Esophagus (tissue), 2 donors: ENCODE measurements at regions not wholly inside any gene's neighbourhood (a gene's known extent, or its start where the extent isn't known, plus 50 kb on each side); places are given as distances from the start of the nearest gene placed in this dataset.
A peak's percentile ranks its signal among the peaks of the same experiment; 100 is the strongest.

Source experiments
- H3K27ac ChIP-seq, 2 donors: one replicate each; pipeline ENCODE4 v1.5.1; 2013; ENCODE audit warnings: low read depth in 2 of 2, mild to moderate bottlenecking in 2 of 2, inconsistent platforms in 1 of 2, low read length in 1 of 2, moderate library complexity in 1 of 2
- H3K27me3 ChIP-seq, 2 donors: one replicate each; pipeline ENCODE4 v1.6.1; 2013; ENCODE audit warnings: low read length in 2 of 2, control low read depth in 1 of 2, mild to moderate bottlenecking in 1 of 2; ENCODE audit not compliant: insufficient read depth in 2 of 2, control insufficient read depth in 1 of 2
- H3K36me3 ChIP-seq, 2 donors: one replicate each; pipeline ENCODE4 v1.6.1; 2013; ENCODE audit warnings: low read length in 1 of 2; ENCODE audit not compliant: control insufficient read depth in 2 of 2, insufficient read depth in 2 of 2
- H3K4me1 ChIP-seq, 2 donors: one replicate each; pipeline ENCODE4 v1.6.1; 2013; ENCODE audit warnings: low read length in 1 of 2; ENCODE audit not compliant: control insufficient read depth in 2 of 2, insufficient read depth in 2 of 2
- H3K4me3 ChIP-seq, 2 donors: one replicate each; pipeline ENCODE4 v1.5.1; 2013; ENCODE audit warnings: low read length in 2 of 2, mild to moderate bottlenecking in 2 of 2, low read depth in 1 of 2, moderate library complexity in 1 of 2
- H3K9me3 ChIP-seq, 2 donors: one replicate each; pipeline ENCODE4 v1.6.1; 2013; ENCODE audit warnings: mild to moderate bottlenecking in 2 of 2, low read depth in 1 of 2, low read length in 1 of 2, moderate library complexity in 1 of 2; ENCODE audit not compliant: control insufficient read depth in 2 of 2, insufficient read depth in 1 of 2
- WGBS, 2 donors: extraction: QIAGEN DNeasy Blood & Tissue Kit; methylation state at CpG; one replicate each; pipeline ENCODE4 v1.1.7; 2013; 5-methylcytosine and 5-hydroxymethylcytosine counted together
- donor health status: healthy with polysubstance abuse.
- donor health status: Bipolar disorder and iron deficiency.

- Histone ChIP-seq H3K4me3 (no peak overlapping the region), H3K4me1 (no peaks in the 10 kb centered on the region), H3K27ac (peak overlapping the region in 1 of 2 donors; percentile 40), H3K9me3 (no peaks in the 10 kb centered on the region), H3K36me3 (no peaks in the 10 kb centered on the region), H3K27me3 (no peaks in the 10 kb centered on the region)
- WGBS, 2 donors: 21 to 42% methylated on average over 1 of the region's 1 CpG
Measured at GRCh38 chrX:20515841-20516461, 249.2 kb upstream of the RPS6KA3 start.

DNA sequence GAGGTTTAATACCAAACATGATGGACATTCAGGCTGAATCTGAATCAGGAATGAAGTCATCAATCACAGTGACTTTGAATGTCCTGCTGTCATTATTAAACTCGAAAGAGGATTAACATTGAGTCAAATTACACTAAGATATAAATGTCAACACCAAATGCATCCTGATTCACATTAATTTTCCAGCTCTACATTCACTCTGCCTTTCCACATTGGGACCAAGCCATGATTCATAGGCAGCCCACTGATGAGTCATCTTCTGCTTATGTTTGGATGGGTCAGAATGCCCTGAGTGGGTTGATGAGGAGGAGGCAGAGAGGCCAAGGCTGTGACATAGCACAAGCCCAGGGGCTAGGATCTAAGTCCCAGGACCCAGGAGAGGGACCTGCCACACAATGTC, 247.6 kb upstream of the RPS6KA3 start:
- Histone ChIP-seq H3K27ac (no peak overlapping the region), H3K4me1 (no peaks in the 10 kb centered on the region), H3K4me3 (no peak overlapping the region), H3K27me3 (peaks cover 0 to 3% of the 10 kb centered on the region in 2 donors), H3K36me3 (no peaks in the 10 kb centered on the region), H3K9me3 (no peaks in the 10 kb centered on the region)
- 18 to 19% methylated on average over 1 of the region's 1 CpG for WGBS, 2 donors

GRCh38 chrX:20513185-20513584, 246.5 kb upstream of the RPS6KA3 start:
- no peaks in the 10 kb centered on the region for H3K9me3 ChIP-seq
- H3K36me3 ChIP-seq: no peaks in the 10 kb centered on the region
- 50 to 68% methylated on average over 3 of the region's 3 CpGs for WGBS, 2 donors
- H3K4me3 ChIP-seq: no peak overlapping the region
- H3K4me1 ChIP-seq: no peaks in the 10 kb centered on the region
- H3K27ac ChIP-seq: no peak overlapping the region
- H3K27me3 ChIP-seq: peaks cover 0 to 3% of the 10 kb centered on the region in 2 donors

DNA sequence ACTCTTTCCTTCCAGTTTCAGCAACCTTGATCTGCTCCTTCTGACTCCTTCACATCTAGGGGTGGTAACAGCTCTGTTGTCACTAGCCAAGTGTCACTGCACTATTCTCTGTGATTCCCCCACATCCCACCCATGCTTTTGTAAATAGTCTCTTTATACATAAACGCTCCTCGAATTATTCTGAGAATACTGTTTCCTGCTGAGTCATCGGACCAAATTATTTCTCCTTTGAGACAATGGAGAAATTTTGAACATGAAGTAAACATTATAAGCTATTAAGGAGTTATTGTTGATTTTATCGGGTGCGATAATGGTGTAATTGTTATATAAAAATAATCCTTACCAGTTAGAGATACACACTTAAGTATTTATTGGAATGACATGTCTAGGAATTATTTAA, 245.1 kb upstream of the RPS6KA3 start:
- Histone ChIP-seq H3K27ac (no peak overlapping the region), H3K27me3 (peaks cover 0 to 3% of the 10 kb centered on the region in 2 donors), H3K9me3 (no peaks in the 10 kb centered on the region), H3K36me3 (no peaks in the 10 kb centered on the region), H3K4me3 (no peak overlapping the region), H3K4me1 (no peaks in the 10 kb centered on the region)
- 67 to 77% methylated on average over 5 of the region's 5 CpGs for WGBS, 2 donors

DNA sequence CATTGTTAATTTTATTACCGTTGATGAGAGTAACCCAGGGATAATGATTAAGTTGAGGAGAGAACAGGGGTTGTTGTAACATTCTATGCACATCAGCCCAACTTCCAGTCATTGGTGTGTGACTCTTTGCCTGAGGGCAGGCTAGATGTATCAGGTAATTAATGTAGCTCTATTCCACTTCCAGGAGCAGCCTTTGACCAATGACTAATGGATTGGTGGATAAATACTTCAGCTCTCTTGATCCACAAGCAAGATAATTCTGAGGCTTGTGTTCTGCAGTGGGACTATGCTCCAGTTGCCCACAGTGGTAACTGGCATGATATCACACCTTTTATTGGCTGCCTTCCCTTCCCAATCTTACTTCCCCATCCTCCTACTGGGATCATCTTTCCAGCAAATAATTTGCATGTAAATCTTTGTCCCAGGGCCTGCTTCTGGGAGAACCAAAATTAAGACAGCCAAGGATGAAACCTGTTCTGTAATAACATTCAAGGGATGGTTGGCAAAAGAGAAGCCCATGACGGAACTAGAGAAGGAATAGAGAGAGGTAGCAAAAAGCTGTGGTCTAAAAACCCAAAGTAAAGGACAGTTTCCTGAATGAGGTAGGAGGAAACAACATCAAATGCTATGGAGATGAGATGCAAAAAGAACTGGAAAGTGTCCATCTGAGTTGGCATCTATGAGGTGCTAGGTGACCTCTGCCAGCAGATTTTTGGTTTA, 241.4 kb upstream of the RPS6KA3 start:
- 75 to 90% methylated on average over 2 of the region's 2 CpGs for WGBS, 2 donors
- H3K27me3 ChIP-seq: peaks cover 0 to 3% of the 10 kb centered on the region in 2 donors
- H3K4me3 ChIP-seq: no peak overlapping the region
- no peaks in the 10 kb centered on the region for H3K4me1 ChIP-seq
- H3K9me3 ChIP-seq: no peaks in the 10 kb centered on the region
- H3K36me3 ChIP-seq: no peaks in the 10 kb centered on the region
- H3K27ac ChIP-seq: no peak overlapping the region

DNA sequence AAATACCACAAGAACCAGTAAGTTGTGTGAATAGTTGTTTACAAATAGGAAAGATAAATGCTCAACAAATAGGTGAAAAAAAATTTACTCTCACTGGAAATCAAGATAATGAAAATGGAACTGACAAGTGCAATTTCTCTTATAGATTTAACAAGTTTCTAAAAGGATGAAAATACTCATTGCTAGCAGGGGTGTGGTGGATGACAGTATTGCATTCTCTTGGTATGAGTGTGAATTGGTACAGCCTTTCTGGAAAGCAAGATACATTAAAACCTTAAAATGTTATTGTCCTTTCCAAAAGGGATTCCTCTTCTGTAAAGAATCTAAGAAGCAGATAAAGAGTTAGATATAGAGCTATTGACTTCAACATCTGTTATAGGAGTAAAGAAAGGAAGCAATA, 240.0 kb upstream of the RPS6KA3 start:
- Histone ChIP-seq H3K4me3 (no peak overlapping the region), H3K9me3 (no peaks in the 10 kb centered on the region), H3K36me3 (no peaks in the 10 kb centered on the region)

GRCh38 chrX:20500949-20501348, 234.2 kb upstream of the RPS6KA3 start:
- Histone ChIP-seq H3K4me1 (no peaks in the 10 kb centered on the region), H3K4me3 (no peak overlapping the region), H3K27me3 (peaks cover 0 to 7% of the 10 kb centered on the region in 2 donors), H3K9me3 (no peaks in the 10 kb centered on the region), H3K27ac (no peak overlapping the region), H3K36me3 (no peaks in the 10 kb centered on the region)

More for the DNA sequence above, 240.0 kb upstream of the RPS6KA3 start:
- Histone ChIP-seq H3K4me1 (no peaks in the 10 kb centered on the region), H3K27ac (no peak overlapping the region), H3K27me3 (peaks cover 0 to 5% of the 10 kb centered on the region in 2 donors)

- no peak overlapping the region for H3K27ac ChIP-seq
- H3K4me3 ChIP-seq: no peak overlapping the region
- no peaks in the 10 kb centered on the region for H3K9me3 ChIP-seq
- H3K27me3 ChIP-seq: peaks cover 0 to 8% of the 10 kb centered on the region in 2 donors
- no peaks in the 10 kb centered on the region for H3K4me1 ChIP-seq
- WGBS, 2 donors: 55 to 60% methylated on average over 6 of the region's 6 CpGs
- H3K36me3 ChIP-seq: no peaks in the 10 kb centered on the region
Measured at GRCh38 chrX:20500171-20500865, 233.6 kb upstream of the RPS6KA3 start.

- Histone ChIP-seq H3K4me1 (no peaks in the 10 kb centered on the region), H3K9me3 (no peaks in the 10 kb centered on the region), H3K27ac (no peak overlapping the region), H3K27me3 (peaks cover 0 to 8% of the 10 kb centered on the region in 2 donors), H3K4me3 (no peak overlapping the region), H3K36me3 (no peaks in the 10 kb centered on the region)
Measured at GRCh38 chrX:20499763-20500162, 233.1 kb upstream of the RPS6KA3 start.
